Endodermal cell (in vitro differentiated cells): ENCODE measurements at regions not wholly inside any gene's neighbourhood (a gene's known extent, or its start where the extent isn't known, plus 50 kb on each side); places are given as distances from the start of the nearest gene placed in this dataset.

Experiments used
- DNase-seq: peaks from one replicate; pipeline ENCODE4 v3.0.0-alpha.2; 2017
- H3K27ac ChIP-seq: 2 replicates; pipeline ENCODE4 v1.5.1; 2013; ENCODE audit warnings: mild to moderate bottlenecking, low read depth, low read length, moderate library complexity
- H3K27me3 ChIP-seq: 2 replicates; pipeline ENCODE4 v1.6.1; 2013; ENCODE audit warnings: mild to moderate bottlenecking, low read length, moderate library complexity; ENCODE audit not compliant: insufficient read depth, control insufficient read depth, poor library complexity, severe bottlenecking
- H3K36me3 ChIP-seq: 2 replicates; pipeline ENCODE4 v1.7.0; 2013; ENCODE audit warnings: mild to moderate bottlenecking, low read length, moderate library complexity; ENCODE audit not compliant: control insufficient read depth, insufficient read depth
- H3K4me1 ChIP-seq: one replicate; pipeline ENCODE4 v1.7.0; 2013; ENCODE audit warnings: low read length; ENCODE audit not compliant: control insufficient read depth, insufficient read depth
- H3K4me3 ChIP-seq: 2 replicates; pipeline ENCODE4 v1.5.1; 2013; ENCODE audit warnings: mild to moderate bottlenecking, low read length, moderate library complexity
- H3K9ac ChIP-seq: 2 replicates; pipeline ENCODE4 v1.6.1; 2013; ENCODE audit warnings: mild to moderate bottlenecking, low read length, moderate library complexity; ENCODE audit not compliant: poor library complexity, severe bottlenecking; ENCODE audit errors: extremely low read depth
- H3K9me3 ChIP-seq: 2 replicates; pipeline ENCODE4 v1.6.1; 2013; ENCODE audit warnings: mild to moderate bottlenecking, low read length, moderate library complexity; ENCODE audit not compliant: control insufficient read depth
- H3K27ac Mint-ChIP-seq: 2 replicates; pipeline ENCODE4 v1.8.0; 2020; ENCODE audit warnings: mixed read lengths
- H3K27me3 Mint-ChIP-seq: 2 replicates; pipeline ENCODE4 v1.8.0; 2021; ENCODE audit warnings: mild to moderate bottlenecking, mixed read lengths; ENCODE audit not compliant: insufficient read depth
- H3K36me3 Mint-ChIP-seq: 2 replicates; pipeline ENCODE4 v1.8.0; 2020; ENCODE audit warnings: low read depth, mixed read lengths
- H3K4me1 Mint-ChIP-seq: 2 replicates; pipeline ENCODE4 v1.8.0; 2020; ENCODE audit warnings: mixed read lengths
- H3K4me3 Mint-ChIP-seq: 2 replicates; pipeline ENCODE4 v1.8.0; 2020; ENCODE audit warnings: mild to moderate bottlenecking, moderate library complexity, mixed read lengths
- H3K9me3 Mint-ChIP-seq: 2 replicates; pipeline ENCODE4 v1.8.0; 2020; ENCODE audit warnings: mild to moderate bottlenecking, mixed read lengths
- WGBS, 2 experiments: methylation state at CpG; one replicate each; pipeline versions ENCODE4 v1.1.5 to v1.1.7; 2013; ENCODE audit warnings: missing lambda C conversion rate in 2 of 2, mixed read lengths in 1 of 2; ENCODE audit not compliant: insufficient coverage in 1 of 2, insufficient read length in 1 of 2; 5-methylcytosine and 5-hydroxymethylcytosine counted together
- TF ChIP-seq, protein P1 (sequence below): fragments of 200-600 bp; sonication (generic); conservative IDR thresholded peaks from 2 replicates; pipeline ENCODE4 v1.5.0; 2021; ENCODE audit warnings: antibody characterized with exemption, mild to moderate bottlenecking

DNA sequence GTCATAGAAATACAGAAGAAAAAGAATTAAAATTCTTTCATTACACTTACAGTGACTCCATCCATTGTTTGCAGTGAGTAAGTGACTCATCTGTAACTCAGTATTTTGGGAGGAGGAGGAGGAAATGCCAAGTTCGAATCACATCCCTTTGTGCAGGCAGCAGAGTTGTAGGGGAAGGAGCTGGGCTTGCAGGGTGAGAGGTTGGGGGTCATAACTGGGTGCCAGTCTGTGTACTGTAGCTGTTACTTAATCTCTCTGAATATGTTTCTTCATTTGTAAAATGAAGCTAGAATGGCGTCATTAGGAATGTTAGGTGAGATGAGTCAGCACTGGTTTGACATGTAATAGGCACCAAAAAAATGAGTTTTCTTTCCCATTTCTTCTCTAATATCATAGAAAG lies 235.7 kb upstream of the ADAMTSL1 start:
- no peaks in the 10 kb centered on the region for H3K27me3 ChIP-seq
- TF ChIP-seq, protein P1, sequence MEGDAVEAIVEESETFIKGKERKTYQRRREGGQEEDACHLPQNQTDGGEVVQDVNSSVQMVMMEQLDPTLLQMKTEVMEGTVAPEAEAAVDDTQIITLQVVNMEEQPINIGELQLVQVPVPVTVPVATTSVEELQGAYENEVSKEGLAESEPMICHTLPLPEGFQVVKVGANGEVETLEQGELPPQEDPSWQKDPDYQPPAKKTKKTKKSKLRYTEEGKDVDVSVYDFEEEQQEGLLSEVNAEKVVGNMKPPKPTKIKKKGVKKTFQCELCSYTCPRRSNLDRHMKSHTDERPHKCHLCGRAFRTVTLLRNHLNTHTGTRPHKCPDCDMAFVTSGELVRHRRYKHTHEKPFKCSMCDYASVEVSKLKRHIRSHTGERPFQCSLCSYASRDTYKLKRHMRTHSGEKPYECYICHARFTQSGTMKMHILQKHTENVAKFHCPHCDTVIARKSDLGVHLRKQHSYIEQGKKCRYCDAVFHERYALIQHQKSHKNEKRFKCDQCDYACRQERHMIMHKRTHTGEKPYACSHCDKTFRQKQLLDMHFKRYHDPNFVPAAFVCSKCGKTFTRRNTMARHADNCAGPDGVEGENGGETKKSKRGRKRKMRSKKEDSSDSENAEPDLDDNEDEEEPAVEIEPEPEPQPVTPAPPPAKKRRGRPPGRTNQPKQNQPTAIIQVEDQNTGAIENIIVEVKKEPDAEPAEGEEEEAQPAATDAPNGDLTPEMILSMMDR = no peak
- peaks cover 5% of the 10 kb centered on the region for H3K9me3 ChIP-seq
- DNase-seq = no peak
- H3K36me3 ChIP-seq = no peaks in the 10 kb centered on the region
- H3K4me3 ChIP-seq = no peak overlapping the region
- no peak overlapping the region for H3K27ac ChIP-seq
- Mint-ChIP-seq H3K27ac (no peak overlapping the region), H3K4me3 (no peak overlapping the region), H3K9me3 (peaks cover 1% of the 10 kb centered on the region), H3K36me3 (no peaks in the 10 kb centered on the region), H3K27me3 (peaks cover 3% of the 10 kb centered on the region), H3K4me1 (no peaks in the 10 kb centered on the region)
- WGBS, 2 experiments = 78% methylated on average over 2 of the region's 2 CpGs; no CpG with 5 or more reads in 1 of the 2 experiments
- no peak overlapping the region for H3K9ac ChIP-seq
- no peaks in the 10 kb centered on the region for H3K4me1 ChIP-seq

DNA sequence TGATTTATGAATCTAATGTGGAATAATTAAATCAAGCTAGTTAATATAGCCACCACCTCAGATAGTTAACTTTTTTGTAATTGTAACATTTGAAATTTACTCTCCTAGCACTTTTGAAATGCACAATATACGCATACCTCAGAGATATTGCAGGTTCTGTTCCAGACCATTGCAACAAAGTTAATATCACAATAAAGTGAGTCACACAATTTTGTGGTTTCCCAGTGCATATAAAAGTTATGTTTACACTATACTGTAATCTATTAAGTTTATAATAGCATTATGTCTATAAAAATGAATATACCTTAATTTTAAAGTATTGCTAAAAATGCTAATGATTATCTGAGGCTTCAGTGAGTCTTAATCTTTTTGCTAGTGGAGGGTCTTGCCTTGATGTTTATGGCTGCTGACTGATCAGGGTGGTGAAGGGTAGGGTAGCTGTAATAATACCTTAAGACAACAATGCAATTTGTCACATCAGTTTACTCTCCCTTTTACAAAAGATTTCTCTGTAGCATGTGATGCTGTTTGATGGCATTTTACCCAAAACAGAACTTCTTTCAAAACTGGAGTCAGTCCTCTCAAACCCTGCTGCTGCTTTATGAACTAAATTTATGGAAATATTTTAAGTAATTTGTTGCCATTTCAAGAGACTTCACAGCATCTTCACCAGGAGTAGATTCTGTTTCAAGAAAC lies 235.1 kb upstream of the ADAMTSL1 start:
- Histone ChIP-seq H3K4me1 (no peaks in the 10 kb centered on the region), H3K27ac (no peak overlapping the region), H3K9me3 (peaks cover 8% of the 10 kb centered on the region), H3K27me3 (no peaks in the 10 kb centered on the region), H3K9ac (no peak overlapping the region), H3K36me3 (no peaks in the 10 kb centered on the region), H3K4me3 (no peak overlapping the region)
- no peak for DNase-seq
- Mint-ChIP-seq H3K27ac (no peak overlapping the region), H3K36me3 (no peaks in the 10 kb centered on the region), H3K4me1 (no peaks in the 10 kb centered on the region), H3K27me3 (no peaks in the 10 kb centered on the region), H3K4me3 (no peak overlapping the region), H3K9me3 (peaks cover 3% of the 10 kb centered on the region)
- TF ChIP-seq, protein P1 = no peak
- 93% methylated on average over 1 of the region's 1 CpG; no CpG with 5 or more reads in 1 of the 2 experiments for WGBS, 2 experiments

DNA sequence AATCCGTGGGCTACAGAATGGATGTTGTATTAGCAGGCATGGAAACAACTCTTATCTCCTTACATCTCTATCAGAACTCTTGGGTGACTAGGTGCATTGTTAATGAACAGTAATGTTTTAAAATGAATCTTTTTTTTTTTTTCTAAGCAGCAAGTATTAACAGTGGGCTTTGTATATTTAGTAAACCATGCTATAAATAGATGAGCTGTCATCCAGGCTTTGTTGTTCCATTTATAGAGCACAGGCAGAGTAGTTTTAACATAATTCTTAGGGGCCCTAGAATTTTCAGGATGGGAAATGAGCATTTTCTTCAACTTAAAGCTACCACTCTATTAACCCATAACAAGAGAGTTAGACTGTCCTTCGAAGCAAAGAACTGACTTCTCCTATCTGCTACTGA lies 233.7 kb upstream of the ADAMTSL1 start:
- TF ChIP-seq, protein P1 = no peak
- H3K36me3 Mint-ChIP-seq = no peaks in the 10 kb centered on the region
- 0 to 100% methylated on average over 1 of the region's 2 CpGs for WGBS, 2 experiments

More for the DNA sequence above, 233.7 kb upstream of the ADAMTSL1 start:
- no peaks in the 10 kb centered on the region for H3K4me1 Mint-ChIP-seq
- DNase-seq = no peak
- Histone ChIP-seq H3K9ac (no peak overlapping the region), H3K27ac (no peak overlapping the region), H3K36me3 (no peaks in the 10 kb centered on the region), H3K4me3 (no peak overlapping the region), H3K4me1 (no peaks in the 10 kb centered on the region), H3K9me3 (peaks cover 8% of the 10 kb centered on the region), H3K27me3 (no peaks in the 10 kb centered on the region)
- H3K27me3 Mint-ChIP-seq = no peaks in the 10 kb centered on the region
- H3K9me3 Mint-ChIP-seq = peaks cover 3% of the 10 kb centered on the region
- no peak overlapping the region for H3K27ac Mint-ChIP-seq
- H3K4me3 Mint-ChIP-seq = no peak overlapping the region
